ENCODE measurements at regions not wholly inside any gene's neighbourhood (a gene's known extent, or its start where the extent isn't known, plus 50 kb on each side); places are given as distances from the start of the nearest gene placed in this dataset.

GRCh38 chrX:13263560-13264251 lies 56.1 kb downstream of the ATXN3L start:
- TF ChIP-seq CTCF (conservative IDR thresholded peaks at IDR 0.05): no peak
- no peak for TF ChIP-seq ZFX (IDR thresholded peaks at IDR 0.05)
